Trophoblast cell (in vitro differentiated cells and primary cell): ENCODE measurements at regions not wholly inside any gene's neighbourhood (a gene's known extent, or its start where the extent isn't known, plus 50 kb on each side); places are given as distances from the start of the nearest gene placed in this dataset.
"Not testable (repeated sequence)": the region's sequence is repeated elsewhere in the genome, so short reads cannot be mapped to it uniquely, and the experiment has no call there.

Source experiments
- DNase-seq, 2 donors: peaks; one replicate each; pipeline ENCODE4 v3.0.0-alpha.2; 2016
- H2AFZ ChIP-seq: 2 replicates; pipeline ENCODE4 v1.6.1; 2013; ENCODE audit warnings: low read length, moderate library complexity, mild to moderate bottlenecking; ENCODE audit not compliant: insufficient read depth, poor library complexity
- H2AK5ac ChIP-seq: 2 replicates; pipeline ENCODE4 v1.6.1; 2013; ENCODE audit warnings: mild to moderate bottlenecking, low read length
- H2BK120ac ChIP-seq: 2 replicates; pipeline ENCODE4 v1.6.1; 2013; ENCODE audit warnings: low read length, mild to moderate bottlenecking, moderate library complexity; ENCODE audit not compliant: insufficient read depth, poor library complexity
- H2BK12ac ChIP-seq: 2 replicates; pipeline ENCODE4 v1.6.1; 2013; ENCODE audit warnings: mild to moderate bottlenecking, low read length, moderate library complexity
- H2BK5ac ChIP-seq: 2 replicates; pipeline ENCODE4 v1.6.1; 2013; ENCODE audit warnings: low read length, low read depth, moderate library complexity, mild to moderate bottlenecking; ENCODE audit not compliant: poor library complexity
- H3K14ac ChIP-seq: 2 replicates; pipeline ENCODE4 v1.6.1; 2013; ENCODE audit warnings: mild to moderate bottlenecking, low read length
- H3K18ac ChIP-seq: 2 replicates; pipeline ENCODE4 v1.6.1; 2013; ENCODE audit warnings: mild to moderate bottlenecking, low read length
- H3K23ac ChIP-seq: 2 replicates; pipeline ENCODE4 v1.6.1; 2013; ENCODE audit warnings: low read length
- H3K27ac ChIP-seq: 2 replicates; pipeline ENCODE4 v1.5.1; 2013; ENCODE audit warnings: low read depth, mild to moderate bottlenecking, inconsistent platforms, low read length, moderate library complexity
- H3K27me3 ChIP-seq: 2 replicates; pipeline ENCODE4 v1.6.1; 2013; ENCODE audit warnings: inconsistent platforms, mild to moderate bottlenecking, low read length, moderate library complexity; ENCODE audit not compliant: insufficient read depth
- H3K36me3 ChIP-seq, 2 experiments: 1 replicate in 1 of 2; 2 replicates in 1 of 2; pipeline ENCODE4 v1.6.1; 2013; ENCODE audit warnings: low read length in 2 of 2, mild to moderate bottlenecking in 2 of 2, moderate library complexity in 1 of 2; ENCODE audit not compliant: insufficient read depth in 2 of 2, control insufficient read depth in 1 of 2
- H3K4ac ChIP-seq: 2 replicates; pipeline ENCODE4 v1.6.1; 2013; ENCODE audit warnings: low read depth, mild to moderate bottlenecking, low read length, moderate library complexity
- H3K4me1 ChIP-seq, 2 experiments: 1 replicate in 1 of 2; 2 replicates in 1 of 2; pipeline ENCODE4 v1.6.1; 2013; ENCODE audit warnings: low read length in 2 of 2, mild to moderate bottlenecking in 2 of 2, moderate library complexity in 1 of 2; ENCODE audit not compliant: insufficient read depth in 2 of 2, control insufficient read depth in 1 of 2
- H3K4me2 ChIP-seq: 2 replicates; pipeline ENCODE4 v1.6.1; 2013; ENCODE audit warnings: inconsistent platforms, mild to moderate bottlenecking, low read length, moderate library complexity
- H3K4me3 ChIP-seq: 2 replicates; pipeline ENCODE4 v1.5.1; 2013; ENCODE audit warnings: mild to moderate bottlenecking, low read depth, low read length, inconsistent platforms
- H3K79me1 ChIP-seq: one replicate; pipeline ENCODE4 v1.6.1; 2013; ENCODE audit warnings: low read length
- H3K79me2 ChIP-seq: 2 replicates; pipeline ENCODE4 v1.6.1; 2013; ENCODE audit warnings: low read length, mild to moderate bottlenecking; ENCODE audit not compliant: control insufficient read depth, insufficient read depth, poor library complexity
- H3K9ac ChIP-seq: 2 replicates; pipeline ENCODE4 v1.6.1; 2013; ENCODE audit warnings: mild to moderate bottlenecking, low read length
- H3K9me3 ChIP-seq: 2 replicates; pipeline ENCODE4 v1.6.1; 2013; ENCODE audit warnings: low read depth, mild to moderate bottlenecking, control low read depth, inconsistent platforms, low read length; ENCODE audit not compliant: insufficient read depth
- H4K12ac ChIP-seq: 2 replicates; pipeline ENCODE4 v1.6.1; 2013; ENCODE audit warnings: low read depth, mild to moderate bottlenecking, low read length, moderate library complexity
- H4K8ac ChIP-seq: 2 replicates; pipeline ENCODE4 v1.6.1; 2013; ENCODE audit warnings: low read depth, mild to moderate bottlenecking, low read length, moderate library complexity
- H4K91ac ChIP-seq: one replicate; pipeline ENCODE4 v1.6.1; 2013; ENCODE audit warnings: low read depth, mild to moderate bottlenecking, low read length, moderate library complexity
- WGBS: extraction: QIAGEN DNeasy Blood & Tissue Kit; methylation state at CpG from one replicate; pipeline ENCODE4 v1.1.7; 2013; ENCODE audit warnings: missing lambda C conversion rate; ENCODE audit not compliant: insufficient read length, insufficient coverage; ENCODE audit errors: extremely low coverage; 5-methylcytosine and 5-hydroxymethylcytosine counted together

- not testable (repeated sequence) for H3K23ac ChIP-seq, H2BK12ac ChIP-seq, H3K4ac ChIP-seq, H2BK120ac ChIP-seq, H3K27me3 ChIP-seq, H2BK5ac ChIP-seq, H3K27ac ChIP-seq, H2AFZ ChIP-seq, H3K9ac ChIP-seq, H3K79me2 ChIP-seq, H3K14ac ChIP-seq, H3K9me3 ChIP-seq, H4K91ac ChIP-seq, H4K12ac ChIP-seq, H3K4me3 ChIP-seq, H4K8ac ChIP-seq, DNase-seq, H3K36me3 ChIP-seq, H3K18ac ChIP-seq, H3K79me1 ChIP-seq, H3K4me1 ChIP-seq, H3K4me2 ChIP-seq, H2AK5ac ChIP-seq
- WGBS: no CpG with 5 or more reads among the region's 6 CpGs
Observed at GRCh38 chr15:25566545-25566944, 127.7 kb upstream of the UBE3A start.

- Histone ChIP-seq H2BK120ac (no peak overlapping the region), H4K91ac (no peak overlapping the region), H3K9me3 (peaks cover 2% of the 10 kb centered on the region), H3K4me2 (no peak overlapping the region), H3K9ac (no peak overlapping the region), H3K14ac (no peak overlapping the region), H3K4me1 (no peaks in the 10 kb centered on the region), H3K4ac (no peak overlapping the region), H2BK12ac (no peak overlapping the region), H3K27me3 (no peaks in the 10 kb centered on the region), H3K27ac (no peak overlapping the region), H3K79me1 (no peaks in the 10 kb centered on the region), H3K36me3 (no peaks in the 10 kb centered on the region), H3K23ac (no peak overlapping the region), H2AK5ac (no peak overlapping the region), H3K4me3 (no peak overlapping the region), H3K79me2 (no peaks in the 10 kb centered on the region), H2AFZ (no peak overlapping the region), H2BK5ac (no peak overlapping the region), H4K8ac (no peak overlapping the region), H3K18ac (no peak overlapping the region), H4K12ac (no peak overlapping the region)
- WGBS: no CpG with 5 or more reads among the region's 14 CpGs
- DNase-seq: no peak
Observed at GRCh38 chr15:25565470-25566264, 126.8 kb upstream of the UBE3A start.

- Histone ChIP-seq H4K8ac (no peak overlapping the region), H3K27ac (no peak overlapping the region), H3K36me3 (no peaks in the 10 kb centered on the region), H3K27me3 (no peaks in the 10 kb centered on the region), H3K4me1 (no peaks in the 10 kb centered on the region), H3K9me3 (peaks cover 2% of the 10 kb centered on the region), H3K4me2 (no peak overlapping the region), H4K12ac (no peak overlapping the region), H3K18ac (no peak overlapping the region), H3K23ac (no peak overlapping the region), H4K91ac (no peak overlapping the region), H3K14ac (no peak overlapping the region), H3K4me3 (no peak overlapping the region), H2BK5ac (no peak overlapping the region), H3K4ac (no peak overlapping the region), H2BK12ac (no peak overlapping the region), H3K9ac (no peak overlapping the region), H3K79me2 (no peaks in the 10 kb centered on the region), H2AK5ac (no peak overlapping the region), H2BK120ac (no peak overlapping the region), H2AFZ (no peak overlapping the region), H3K79me1 (no peaks in the 10 kb centered on the region)
- DNase-seq: no peak
- WGBS: no CpG with 5 or more reads among the region's 4 CpGs
Observed at GRCh38 chr15:25563596-25563995, 124.8 kb upstream of the UBE3A start.

GRCh38 chr15:25557926-25558325, 119.1 kb upstream of the UBE3A start:
- Histone ChIP-seq H4K12ac (no peak overlapping the region), H2AK5ac (no peak overlapping the region), H3K18ac (no peak overlapping the region), H3K4me1 (no peaks in the 10 kb centered on the region), H3K4me3 (no peak overlapping the region), H2BK120ac (no peak overlapping the region), H3K4ac (no peak overlapping the region), H3K79me1 (no peaks in the 10 kb centered on the region), H3K14ac (no peak overlapping the region), H2BK12ac (no peak overlapping the region), H3K36me3 (no peaks in the 10 kb centered on the region), H3K9me3 (no peaks in the 10 kb centered on the region), H2BK5ac (no peak overlapping the region), H4K8ac (no peak overlapping the region), H2AFZ (no peak overlapping the region), H3K79me2 (no peaks in the 10 kb centered on the region), H3K4me2 (no peak overlapping the region), H3K9ac (no peak overlapping the region), H3K27ac (no peak overlapping the region), H4K91ac (no peak overlapping the region), H3K23ac (no peak overlapping the region), H3K27me3 (no peaks in the 10 kb centered on the region)
- WGBS: no CpG with 5 or more reads among the region's 5 CpGs
- no peak for DNase-seq
